Loucy (cell line): ENCODE measurements at regions not wholly inside any gene's neighbourhood (a gene's known extent, or its start where the extent isn't known, plus 50 kb on each side); places are given as distances from the start of the nearest gene placed in this dataset.

ENCODE experiments used
- H2AFZ ChIP-seq: fragments of 200-600 bp; sonication (generic); 2 replicates; pipeline ENCODE4 v1.6.0; 2016; ENCODE audit warnings: antibody characterized with exemption, mild to moderate bottlenecking, low read length, moderate library complexity
- H3F3A ChIP-seq: fragments of 200-600 bp; 2 replicates; pipeline ENCODE4 v1.6.0; 2016; ENCODE audit warnings: antibody characterized with exemption, low read depth, mild to moderate bottlenecking
- H3K27me3 ChIP-seq: fragments of 200-600 bp; sonication (generic); 2 replicates; pipeline ENCODE4 v1.6.1; 2014; ENCODE audit warnings: low read length, mild to moderate bottlenecking; ENCODE audit not compliant: insufficient read depth, poor library complexity, severe bottlenecking
- H3K36me3 ChIP-seq: fragments of 200-600 bp; sonication (generic); 2 replicates; pipeline ENCODE4 v1.6.1; 2016; ENCODE audit warnings: low read length; ENCODE audit not compliant: insufficient read depth
- H3K4me1 ChIP-seq: fragments of 200-600 bp; sonication (generic); 2 replicates; pipeline ENCODE4 v1.5.1; 2014; ENCODE audit warnings: low read length, mild to moderate bottlenecking; ENCODE audit not compliant: insufficient read depth, poor library complexity, severe bottlenecking
- H3K4me2 ChIP-seq: fragments of 200-600 bp; sonication (generic); 2 replicates; pipeline ENCODE4 v1.6.0; 2014; ENCODE audit warnings: antibody characterized with exemption, low read length, low read depth, mild to moderate bottlenecking; ENCODE audit not compliant: poor library complexity, severe bottlenecking
- H3K4me3 ChIP-seq: fragments of 200-600 bp; sonication (generic); 2 replicates; pipeline ENCODE4 v1.5.1; 2014; ENCODE audit warnings: low read length, mild to moderate bottlenecking, mixed read lengths; ENCODE audit not compliant: poor library complexity, severe bottlenecking
- H3K79me2 ChIP-seq: fragments of 200-600 bp; sonication (generic); 2 replicates; pipeline ENCODE4 v1.6.1; 2014; ENCODE audit warnings: low read length; ENCODE audit not compliant: insufficient read depth
- H3K9ac ChIP-seq: fragments of 200-600 bp; sonication (generic); 2 replicates; pipeline ENCODE4 v1.6.0; 2014; ENCODE audit warnings: mild to moderate bottlenecking, low read depth, low read length, moderate library complexity; ENCODE audit not compliant: poor library complexity, severe bottlenecking
- H3K9me2 ChIP-seq: fragments of 200-600 bp; sonication (generic); replicated peaks from 2 replicates; pipeline ENCODE4 v1.6.1; 2016; ENCODE audit warnings: low read depth, low read length, mixed read lengths
- H3K9me3 ChIP-seq: fragments of 200-600 bp; sonication (generic); 2 replicates; pipeline ENCODE4 v1.6.1; 2014; ENCODE audit warnings: mild to moderate bottlenecking, antibody characterized with exemption, low read length, low read depth; ENCODE audit not compliant: insufficient read depth
- H4K20me1 ChIP-seq: fragments of 200-600 bp; sonication (generic); 2 replicates; pipeline ENCODE4 v1.6.0; 2014; ENCODE audit warnings: antibody characterized with exemption, low read length, mild to moderate bottlenecking; ENCODE audit not compliant: insufficient read depth, poor library complexity, severe bottlenecking
- EZH2phosphoT487 ChIP-seq: fragments of 200-600 bp; IDR thresholded peaks from 2 replicates; pipeline ENCODE4 v1.6.1; 2018; ENCODE audit warnings: antibody characterized with exemption, mild to moderate bottlenecking, moderate library complexity, borderline replicate concordance
- TF ChIP-seq, protein P1 (sequence below): fragments of 200-600 bp; sonication (generic); conservative IDR thresholded peaks from 2 replicates; pipeline ENCODE4 v1.5.1; 2014; ENCODE audit warnings: mild to moderate bottlenecking, antibody characterized with exemption, low read length

- Histone ChIP-seq H3K27me3 (no peaks in the 10 kb centered on the region), H3K9me3 (peaks cover 2% of the 10 kb centered on the region; the same call in 1 of the 2 replicates), H3K36me3 (no peaks in the 10 kb centered on the region), H3K4me2 (no peak overlapping the region), H3K79me2 (no peaks in the 10 kb centered on the region), H3K9me2 (no peaks in the 10 kb centered on the region), H4K20me1 (no peaks in the 10 kb centered on the region), H3K9ac (no peak overlapping the region), H2AFZ (no peak overlapping the region), H3K4me1 (no peaks in the 10 kb centered on the region), H3K4me3 (no peak overlapping the region), H3F3A (no peaks in the 10 kb centered on the region)
- TF ChIP-seq, protein P1, sequence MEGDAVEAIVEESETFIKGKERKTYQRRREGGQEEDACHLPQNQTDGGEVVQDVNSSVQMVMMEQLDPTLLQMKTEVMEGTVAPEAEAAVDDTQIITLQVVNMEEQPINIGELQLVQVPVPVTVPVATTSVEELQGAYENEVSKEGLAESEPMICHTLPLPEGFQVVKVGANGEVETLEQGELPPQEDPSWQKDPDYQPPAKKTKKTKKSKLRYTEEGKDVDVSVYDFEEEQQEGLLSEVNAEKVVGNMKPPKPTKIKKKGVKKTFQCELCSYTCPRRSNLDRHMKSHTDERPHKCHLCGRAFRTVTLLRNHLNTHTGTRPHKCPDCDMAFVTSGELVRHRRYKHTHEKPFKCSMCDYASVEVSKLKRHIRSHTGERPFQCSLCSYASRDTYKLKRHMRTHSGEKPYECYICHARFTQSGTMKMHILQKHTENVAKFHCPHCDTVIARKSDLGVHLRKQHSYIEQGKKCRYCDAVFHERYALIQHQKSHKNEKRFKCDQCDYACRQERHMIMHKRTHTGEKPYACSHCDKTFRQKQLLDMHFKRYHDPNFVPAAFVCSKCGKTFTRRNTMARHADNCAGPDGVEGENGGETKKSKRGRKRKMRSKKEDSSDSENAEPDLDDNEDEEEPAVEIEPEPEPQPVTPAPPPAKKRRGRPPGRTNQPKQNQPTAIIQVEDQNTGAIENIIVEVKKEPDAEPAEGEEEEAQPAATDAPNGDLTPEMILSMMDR = no peak
- no peak for TF ChIP-seq EZH2phosphoT487
These were observed 297.9 kb downstream of the BCL11B start for GRCh38 chr14:98974113-98974512.

GRCh38 chr14:98976271-98976670 lies 295.7 kb downstream of the BCL11B start:
- Histone ChIP-seq H3K9me2 (no peaks in the 10 kb centered on the region), H3K27me3 (no peaks in the 10 kb centered on the region), H3K79me2 (no peaks in the 10 kb centered on the region), H4K20me1 (no peaks in the 10 kb centered on the region), H3K4me2 (no peak overlapping the region), H3K4me3 (no peak overlapping the region), H3K36me3 (no peaks in the 10 kb centered on the region), H3K9ac (no peak overlapping the region), H3K4me1 (no peaks in the 10 kb centered on the region), H3K9me3 (peaks cover 2% of the 10 kb centered on the region; the same call in 1 of the 2 replicates), H2AFZ (no peak overlapping the region), H3F3A (no peaks in the 10 kb centered on the region)
- TF ChIP-seq, protein P1 = no peak
- TF ChIP-seq EZH2phosphoT487 = no peak

- Histone ChIP-seq H4K20me1 (no peaks in the 10 kb centered on the region), H2AFZ (no peak overlapping the region), H3K4me2 (no peak overlapping the region), H3F3A (no peaks in the 10 kb centered on the region), H3K4me1 (peaks cover 1% of the 10 kb centered on the region), H3K9me2 (no peaks in the 10 kb centered on the region), H3K9ac (no peak overlapping the region), H3K36me3 (no peaks in the 10 kb centered on the region), H3K4me3 (no peak overlapping the region), H3K79me2 (no peaks in the 10 kb centered on the region), H3K9me3 (peaks cover 2% of the 10 kb centered on the region; the same call in 1 of the 2 replicates), H3K27me3 (no peaks in the 10 kb centered on the region)
- TF ChIP-seq, protein P1 = no peak
- TF ChIP-seq EZH2phosphoT487 = no peak
These were observed 294.5 kb downstream of the BCL11B start for GRCh38 chr14:98977451-98977850.
